Activated CD4-positive, CD25-positive, alpha-beta regulatory T cell treated with anti-CD3 and anti-CD28 coated beads, Interleukin-2, amount 50 U/mL, for 24 hours (primary cell): ENCODE measurements at regions not wholly inside any gene's neighbourhood (a gene's known extent, or its start where the extent isn't known, plus 50 kb on each side); places are given as distances from the start of the nearest gene placed in this dataset.
"Not testable (repeated sequence)": the region's sequence is repeated elsewhere in the genome, so short reads cannot be mapped to it uniquely, and the experiment has no call there.

Source experiments
- ATAC-seq, 2 donors: fragments of 150-1000 bp; cut with Tn5 transposase; one replicate each; pipeline ENCODE4 v1.10.0; 2021; ENCODE audit warnings: mild to moderate bottlenecking in 1 of 2, moderate library complexity in 1 of 2

- ATAC-seq = peak in 1 of 2 donors; percentile 36
These were observed 56.3 kb upstream of the KRTAP5-11 start for GRCh38 chr11:71638801-71639519.

DNA sequence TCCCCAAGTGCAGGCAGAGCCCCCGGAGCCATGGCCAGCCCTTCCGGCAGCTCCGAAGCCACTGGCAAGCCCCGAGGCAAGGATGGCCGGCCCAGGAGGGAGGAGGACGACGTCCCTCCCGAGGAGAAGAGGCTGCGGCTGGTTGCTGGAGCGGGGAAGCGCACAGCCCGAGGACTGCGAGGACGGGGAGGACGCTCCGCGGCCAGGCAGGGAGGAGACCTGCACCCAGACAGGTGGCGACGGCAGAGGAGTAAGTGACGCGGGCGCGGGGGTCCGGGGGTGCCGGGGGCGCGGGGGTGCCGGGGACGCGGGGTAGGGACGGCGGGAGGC lies 56.8 kb upstream of the KRTAP5-11 start:
- not testable (repeated sequence) for ATAC-seq

- ATAC-seq = not testable (repeated sequence)
These were observed 57.2 kb upstream of the KRTAP5-11 start for GRCh38 chr11:71639916-71640315.

GRCh38 chr11:71647078-71647477 lies 64.4 kb upstream of the KRTAP5-11 start:
- ATAC-seq = not testable (repeated sequence)

DNA sequence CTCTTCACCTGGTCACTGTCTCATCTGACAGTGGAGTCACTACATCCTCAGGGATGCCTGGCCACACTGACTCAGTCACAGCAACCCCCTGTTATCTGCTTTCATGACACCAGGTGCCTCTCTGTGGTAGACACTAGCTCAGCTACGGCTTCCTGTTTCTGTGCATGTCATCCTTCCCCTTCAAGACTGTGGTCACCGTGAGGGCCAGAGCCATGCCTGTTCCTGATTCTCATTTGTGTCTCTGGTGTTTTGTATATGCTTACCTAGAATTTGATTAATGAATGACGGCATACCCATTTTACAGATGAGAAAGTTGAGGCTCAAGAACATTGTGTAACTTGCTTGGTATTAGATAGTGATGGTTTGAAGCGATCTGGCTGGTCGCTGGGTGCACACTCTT lies 70.3 kb upstream of the KRTAP5-11 start:
- not testable (repeated sequence) for ATAC-seq

- not testable (repeated sequence) for ATAC-seq
These were observed 71.7 kb upstream of the KRTAP5-11 start for GRCh38 chr11:71654423-71654822.

DNA sequence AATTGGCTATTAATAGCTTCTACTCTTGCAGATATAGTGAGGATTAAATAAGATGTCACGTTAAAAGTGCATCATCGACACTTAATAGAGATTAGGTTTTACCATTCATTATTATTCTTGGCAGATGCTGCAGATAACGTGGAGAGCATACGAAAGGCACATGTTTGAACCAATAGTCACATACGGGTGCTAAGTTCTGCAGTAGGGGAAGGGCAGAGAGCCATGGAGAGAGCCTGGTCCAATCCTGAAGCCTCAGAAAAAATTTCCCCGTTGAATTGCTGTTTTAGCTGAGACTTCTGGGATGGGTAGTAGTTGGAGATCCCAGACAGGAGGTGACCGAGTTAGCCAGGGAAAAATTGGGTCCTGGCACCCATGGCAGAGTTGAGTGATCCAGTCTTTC lies 72.4 kb upstream of the KRTAP5-11 start:
- not testable (repeated sequence) for ATAC-seq

DNA sequence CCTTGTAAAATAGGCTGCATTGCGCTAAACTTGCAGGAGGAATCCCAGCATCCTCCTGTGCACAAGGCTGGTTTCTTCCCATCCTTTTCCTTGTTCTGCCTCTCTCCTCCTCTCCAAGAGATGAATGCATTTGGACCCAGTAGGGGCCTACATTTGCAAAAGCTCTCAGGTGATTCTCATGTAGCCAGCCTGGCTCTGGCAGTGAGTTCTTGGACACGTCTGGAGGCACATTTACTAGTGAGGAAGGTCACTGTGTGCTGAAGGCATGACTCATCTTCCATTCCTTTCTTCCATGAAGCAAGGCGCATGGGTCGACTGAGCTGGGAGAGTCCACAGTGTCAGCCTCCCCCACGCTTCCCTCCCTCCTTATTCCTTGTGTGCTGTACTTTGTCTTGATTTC lies 73.8 kb upstream of the KRTAP5-11 start:
- ATAC-seq = not testable (repeated sequence)

DNA sequence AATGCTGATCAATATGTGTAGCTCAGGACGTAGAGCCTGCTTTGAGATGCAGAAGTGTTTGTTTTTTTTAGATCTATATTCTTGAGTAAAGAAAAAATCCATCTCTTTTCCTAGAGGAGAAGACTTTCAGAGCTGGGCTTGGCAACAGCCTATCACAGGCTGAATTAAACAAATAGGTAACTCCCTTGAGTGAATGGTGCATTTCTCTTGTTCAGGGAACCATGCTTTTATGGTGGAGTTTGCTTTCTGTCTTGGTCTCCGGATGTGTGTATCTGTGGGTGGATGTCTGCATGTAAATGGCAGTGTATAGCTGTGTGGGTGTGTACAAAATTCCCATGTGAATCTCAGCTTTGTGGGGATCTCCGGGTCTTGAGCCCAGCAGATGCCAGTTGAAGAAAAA lies 82.3 kb upstream of the KRTAP5-11 start:
- ATAC-seq = not testable (repeated sequence)

- ATAC-seq = not testable (repeated sequence)
These were observed 115.4 kb upstream of the KRTAP5-11 start for GRCh38 chr11:71698110-71698509.

GRCh38 chr11:71698961-71699360 lies 116.3 kb upstream of the KRTAP5-11 start:
- not testable (repeated sequence) for ATAC-seq

GRCh38 chr11:71701435-71702291 lies 119.0 kb upstream of the KRTAP5-11 start:
- not testable (repeated sequence) for ATAC-seq

DNA sequence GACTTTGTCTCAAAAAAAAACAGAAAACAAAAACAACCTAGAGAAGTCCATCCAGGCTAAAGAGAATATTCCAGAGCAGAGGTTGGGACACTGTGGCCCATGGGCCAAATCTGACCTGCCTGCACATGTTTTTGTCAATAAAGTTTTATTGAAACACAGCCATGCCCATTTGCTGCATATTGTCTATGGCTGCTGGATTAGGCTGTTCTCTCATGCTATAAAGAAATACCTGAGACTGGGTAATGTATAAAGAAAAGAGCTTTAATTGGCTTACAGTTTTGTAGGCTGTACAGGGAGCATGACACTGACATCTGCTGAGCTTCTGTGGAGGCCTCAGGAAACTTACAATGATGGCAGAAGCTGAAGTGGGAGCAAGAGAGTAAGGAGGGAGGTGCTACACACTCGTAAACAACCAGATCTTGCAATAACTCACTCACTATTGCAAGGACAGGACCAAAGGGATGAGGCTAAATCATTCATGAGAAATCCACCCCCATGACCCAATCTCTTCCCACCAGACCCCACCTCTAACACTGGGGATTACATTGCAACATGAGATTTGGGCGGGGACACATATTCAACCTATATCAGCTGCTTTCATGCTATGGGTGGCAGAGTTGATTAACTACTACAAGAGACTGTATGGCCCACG lies 122.5 kb upstream of the KRTAP5-11 start:
- ATAC-seq = not testable (repeated sequence)

GRCh38 chr11:71705738-71706432 lies 123.2 kb upstream of the KRTAP5-11 start:
- not testable (repeated sequence) for ATAC-seq

DNA sequence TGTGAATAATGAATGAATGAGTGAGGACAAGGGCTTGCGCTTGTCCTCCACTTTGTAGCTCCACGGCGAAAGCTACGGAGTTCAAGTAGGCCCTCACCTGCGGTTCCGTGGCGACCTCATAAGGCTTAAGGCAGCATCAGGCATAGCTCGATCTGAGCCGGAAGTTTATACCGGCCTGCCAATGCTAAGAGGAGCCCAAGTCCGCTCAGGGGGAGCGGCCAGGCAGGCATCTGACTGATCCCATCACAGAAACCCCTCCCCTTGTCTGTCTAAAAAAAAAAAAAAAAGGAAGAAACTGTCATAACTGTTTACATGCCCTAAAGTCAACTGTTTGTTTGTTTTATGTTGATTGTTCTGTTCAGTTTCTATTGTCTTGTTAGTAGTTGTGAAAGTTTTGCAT lies 124.4 kb upstream of the KRTAP5-11 start:
- ATAC-seq = not testable (repeated sequence)

- not testable (repeated sequence) for ATAC-seq
These were observed 123.5 kb upstream of the DEFB108B start for GRCh38 chr11:71709541-71709940.

DNA sequence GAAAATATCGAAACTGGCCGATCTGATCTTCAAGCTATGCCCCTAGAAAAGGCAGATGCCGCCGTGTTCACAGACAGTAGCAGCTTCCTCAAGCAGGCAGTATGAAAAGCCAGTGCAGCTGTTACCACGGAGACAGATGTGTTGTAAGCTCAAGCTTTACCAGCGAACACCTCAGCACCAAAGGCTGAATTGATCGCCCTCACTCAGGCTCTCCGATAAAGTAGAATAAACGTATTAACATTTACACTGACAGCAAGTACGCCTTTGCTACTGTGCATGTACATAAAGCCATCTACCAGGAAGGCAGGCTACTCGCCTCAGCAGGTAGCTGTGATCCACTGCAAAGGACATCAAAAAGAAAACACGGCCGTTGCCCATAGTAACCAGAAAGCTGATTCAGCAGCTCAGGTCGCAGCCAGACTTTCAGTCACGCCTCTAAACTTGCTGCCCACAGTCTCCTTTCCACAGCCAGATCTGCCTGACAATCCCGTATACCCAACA lies 122.8 kb upstream of the DEFB108B start:
- ATAC-seq = not testable (repeated sequence)

- ATAC-seq = not testable (repeated sequence)
These were observed 122.2 kb upstream of the DEFB108B start for GRCh38 chr11:71710701-71711385.

DNA sequence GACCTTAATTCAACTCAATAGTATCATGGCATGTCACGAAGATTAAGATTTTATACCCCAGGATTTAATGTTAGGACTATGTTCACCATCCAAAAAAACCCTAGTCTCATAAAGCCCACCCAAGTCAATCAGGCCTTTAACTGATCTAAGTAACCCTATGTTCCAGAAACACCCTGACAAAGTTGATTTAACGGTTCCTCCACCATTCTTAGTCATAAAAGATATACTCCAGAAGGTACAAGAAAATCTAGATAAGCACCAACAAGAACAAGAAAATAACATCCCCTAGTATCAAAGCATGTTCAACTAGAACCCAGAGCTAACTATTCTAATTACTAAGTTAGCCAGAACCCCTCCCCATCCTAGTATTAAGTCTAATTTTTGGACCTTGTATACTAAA lies 120.7 kb upstream of the DEFB108B start:
- ATAC-seq = not testable (repeated sequence)

DNA sequence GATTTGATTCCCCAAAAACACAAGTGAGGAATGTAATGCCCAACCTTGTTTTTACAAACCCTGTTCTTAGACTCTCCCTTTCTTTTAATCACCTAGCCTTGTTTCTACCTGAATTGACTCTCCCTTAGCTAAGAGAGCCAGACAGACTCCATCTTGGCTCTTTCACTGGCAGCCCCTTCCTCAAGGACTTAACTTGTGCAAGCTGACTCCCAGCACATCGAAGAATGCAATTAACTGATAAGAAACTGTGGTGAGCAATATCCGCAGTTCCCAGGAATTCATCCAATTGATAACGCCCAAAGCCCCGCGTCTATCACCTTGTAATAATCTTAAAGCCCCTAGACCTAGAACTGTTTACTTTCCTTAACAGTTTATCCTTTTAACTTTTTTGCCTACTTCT lies 120.2 kb upstream of the DEFB108B start:
- ATAC-seq = not testable (repeated sequence)

DNA sequence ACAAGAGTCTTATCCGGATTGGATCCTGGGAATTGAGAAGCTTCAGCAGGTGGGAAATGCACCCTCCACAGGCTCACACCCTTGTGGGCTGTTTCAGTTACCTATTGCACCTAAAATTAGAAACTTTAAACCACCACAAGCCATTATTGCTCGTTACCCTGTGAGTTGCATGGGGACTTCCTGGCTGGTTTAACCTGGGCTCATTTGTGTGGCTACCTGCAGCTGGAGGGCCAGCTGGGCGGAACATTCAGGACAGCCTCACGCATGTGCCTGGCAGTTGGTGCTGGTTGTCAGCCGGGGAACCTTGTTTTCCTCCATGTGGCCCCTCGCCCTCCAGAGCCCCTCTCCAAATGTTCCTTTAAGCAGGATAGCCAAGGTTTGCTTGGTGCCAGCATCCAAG lies 118.5 kb upstream of the DEFB108B start:
- not testable (repeated sequence) for ATAC-seq

DNA sequence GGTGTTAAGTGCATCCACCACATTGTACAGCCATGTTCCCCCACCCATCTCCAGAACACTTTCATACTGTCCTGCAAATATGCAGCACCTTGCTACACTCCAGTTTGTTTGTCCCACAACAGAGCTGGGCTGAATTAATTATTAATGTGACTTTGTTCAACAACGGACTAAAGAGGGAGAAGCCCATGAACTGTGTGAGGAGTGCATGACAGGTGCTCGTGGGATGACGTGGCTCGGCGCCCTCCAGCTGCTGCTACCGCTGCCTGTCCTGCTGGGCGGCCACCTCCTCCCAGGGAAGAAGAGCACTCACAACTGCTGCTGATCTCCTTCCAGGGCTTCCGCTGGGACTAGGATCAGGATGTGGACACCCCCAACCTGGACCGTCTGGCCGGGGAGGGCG lies 111.2 kb upstream of the DEFB108B start:
- not testable (repeated sequence) for ATAC-seq
